ENCODE measurements at regions not wholly inside any gene's neighbourhood (a gene's known extent, or its start where the extent isn't known, plus 50 kb on each side); places are given as distances from the start of the nearest gene placed in this dataset.

DNA sequence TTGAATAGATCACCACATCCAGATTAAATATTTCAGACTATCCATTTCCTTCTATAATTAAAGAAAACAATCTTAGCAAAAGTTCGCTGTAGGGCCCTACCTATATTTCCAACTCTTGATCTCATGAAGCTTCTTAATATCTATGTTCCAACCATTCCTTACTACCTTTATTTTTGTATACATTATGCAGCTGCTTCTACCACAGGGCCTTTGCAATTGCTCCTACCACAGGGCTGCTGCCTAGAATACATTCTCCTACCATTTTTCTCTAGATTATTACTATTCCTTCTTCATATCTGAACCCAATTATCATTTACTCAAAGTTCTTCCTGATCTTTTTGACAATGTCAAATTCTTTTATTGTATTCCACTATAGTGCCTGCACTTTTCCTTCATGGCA is 516.6 kb downstream of the RFPL4B start:
- no peak overlapping the region for H3K4me3 Mint-ChIP-seq
- H3K27ac Mint-ChIP-seq: no peak overlapping the region
- H3K9me3 Mint-ChIP-seq: no peaks in the 10 kb centered on the region
- H3K4me1 Mint-ChIP-seq (ENCODE audit: unreplicated experiment): peaks cover 7% of the 10 kb centered on the region
- H3K36me3 Mint-ChIP-seq: no peaks in the 10 kb centered on the region
- TF ChIP-seq, protein P1, sequence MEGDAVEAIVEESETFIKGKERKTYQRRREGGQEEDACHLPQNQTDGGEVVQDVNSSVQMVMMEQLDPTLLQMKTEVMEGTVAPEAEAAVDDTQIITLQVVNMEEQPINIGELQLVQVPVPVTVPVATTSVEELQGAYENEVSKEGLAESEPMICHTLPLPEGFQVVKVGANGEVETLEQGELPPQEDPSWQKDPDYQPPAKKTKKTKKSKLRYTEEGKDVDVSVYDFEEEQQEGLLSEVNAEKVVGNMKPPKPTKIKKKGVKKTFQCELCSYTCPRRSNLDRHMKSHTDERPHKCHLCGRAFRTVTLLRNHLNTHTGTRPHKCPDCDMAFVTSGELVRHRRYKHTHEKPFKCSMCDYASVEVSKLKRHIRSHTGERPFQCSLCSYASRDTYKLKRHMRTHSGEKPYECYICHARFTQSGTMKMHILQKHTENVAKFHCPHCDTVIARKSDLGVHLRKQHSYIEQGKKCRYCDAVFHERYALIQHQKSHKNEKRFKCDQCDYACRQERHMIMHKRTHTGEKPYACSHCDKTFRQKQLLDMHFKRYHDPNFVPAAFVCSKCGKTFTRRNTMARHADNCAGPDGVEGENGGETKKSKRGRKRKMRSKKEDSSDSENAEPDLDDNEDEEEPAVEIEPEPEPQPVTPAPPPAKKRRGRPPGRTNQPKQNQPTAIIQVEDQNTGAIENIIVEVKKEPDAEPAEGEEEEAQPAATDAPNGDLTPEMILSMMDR (conservative IDR thresholded peaks at IDR 0.05): no peak
- no peaks in the 10 kb centered on the region for H3K27me3 Mint-ChIP-seq
- no peak for DNase-seq (ENCODE audit: extremely low spot score, unreplicated experiment)

- H3K4me3 Mint-ChIP-seq: no peak overlapping the region
- peaks cover 11% of the 10 kb centered on the region for H3K9me3 Mint-ChIP-seq
- H3K36me3 Mint-ChIP-seq: no peaks in the 10 kb centered on the region
- H3K27ac Mint-ChIP-seq: no peak overlapping the region
- no peaks in the 10 kb centered on the region for H3K27me3 Mint-ChIP-seq
- H3K4me1 Mint-ChIP-seq (ENCODE audit: unreplicated experiment): no peaks in the 10 kb centered on the region
- TF ChIP-seq, protein P1 (conservative IDR thresholded peaks at IDR 0.05): no peak
- DNase-seq (ENCODE audit: extremely low spot score, unreplicated experiment): no peak
These were observed 518.0 kb downstream of the RFPL4B start for GRCh38 chr6:112865131-112865530.

DNA sequence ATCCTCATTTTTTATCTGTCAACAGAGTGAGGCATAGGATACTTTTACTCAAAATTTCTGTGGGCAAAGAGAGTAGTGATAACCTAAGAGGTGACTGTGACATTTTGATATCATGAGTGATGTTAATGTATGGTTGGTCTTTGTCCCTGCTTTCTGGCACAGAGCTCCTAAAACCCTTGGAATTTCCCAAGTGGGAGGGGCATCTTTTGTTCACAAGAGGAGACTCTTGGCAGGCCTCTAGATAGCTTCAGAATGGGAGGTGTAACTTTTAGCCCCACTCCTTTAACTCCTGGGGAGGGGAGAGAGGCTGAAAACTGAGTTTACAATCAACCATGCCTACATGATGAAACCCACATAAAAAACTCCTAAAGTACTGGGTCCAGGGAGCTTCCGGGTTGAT is 527.8 kb downstream of the RFPL4B start:
- Mint-ChIP-seq H3K36me3 (no peaks in the 10 kb centered on the region), H3K4me1 (ENCODE audit: unreplicated experiment) (peaks cover 11% of the 10 kb centered on the region), H3K9me3 (peaks cover under 1% of the 10 kb centered on the region), H3K27ac (no peak overlapping the region), H3K27me3 (no peaks in the 10 kb centered on the region), H3K4me3 (no peak overlapping the region)
- TF ChIP-seq, protein P1 (conservative IDR thresholded peaks at IDR 0.05): no peak
- no peak for DNase-seq (ENCODE audit: extremely low spot score, unreplicated experiment)

DNA sequence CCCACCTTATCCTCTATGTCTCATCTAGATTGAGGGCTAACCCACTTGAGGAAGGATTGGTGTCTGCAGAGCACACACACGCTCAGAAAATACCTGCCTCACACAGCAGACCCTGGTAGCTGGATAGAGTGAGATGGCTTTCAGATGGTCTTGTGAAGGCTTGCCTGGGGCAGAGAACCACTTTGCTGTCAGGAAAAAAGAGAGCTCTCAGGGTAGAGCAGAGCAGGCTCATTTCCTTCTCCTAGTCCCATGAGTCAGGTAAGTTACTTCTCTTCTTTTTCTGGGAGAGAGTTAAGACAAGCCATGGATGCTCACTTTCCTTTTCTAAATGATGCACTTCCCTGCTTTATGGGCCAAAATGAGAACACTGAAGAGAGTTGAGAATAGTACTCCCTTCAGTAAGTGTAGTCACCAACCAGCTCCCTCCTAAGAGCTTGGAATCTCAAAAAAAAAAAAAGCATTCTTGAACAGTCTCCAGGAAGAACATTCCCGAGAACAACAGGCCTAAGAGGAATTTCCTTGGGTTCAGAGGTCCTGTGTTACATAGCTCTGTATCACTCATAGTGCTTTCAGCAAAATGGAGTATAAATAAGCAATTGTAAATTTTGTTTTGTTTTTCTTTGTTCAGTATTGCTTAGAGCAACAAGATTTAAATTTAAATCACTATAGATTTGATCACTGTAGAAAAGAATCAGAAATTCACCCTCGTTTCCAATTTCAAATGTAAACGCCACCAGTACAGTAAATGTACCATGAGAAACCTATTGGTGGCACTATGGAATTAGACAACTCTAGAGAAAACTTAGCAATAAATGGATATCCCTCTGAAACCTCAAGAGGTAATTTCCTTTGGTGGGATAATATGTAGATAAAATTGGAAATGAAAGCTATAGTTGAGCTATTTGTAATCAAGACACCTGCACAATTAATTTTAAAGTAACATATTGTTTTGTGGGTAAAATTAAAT is 530.3 kb downstream of the RFPL4B start:
- H3K4me1 Mint-ChIP-seq (ENCODE audit: unreplicated experiment): peaks cover 17% of the 10 kb centered on the region
- H3K4me3 Mint-ChIP-seq: no peak overlapping the region
- H3K36me3 Mint-ChIP-seq: no peaks in the 10 kb centered on the region
- peak overlapping the region; percentile 18 for H3K27ac Mint-ChIP-seq
- DNase-seq (ENCODE audit: extremely low spot score, unreplicated experiment): no peak
- no peaks in the 10 kb centered on the region for H3K9me3 Mint-ChIP-seq
- no peaks in the 10 kb centered on the region for H3K27me3 Mint-ChIP-seq
- TF ChIP-seq, protein P1 (conservative IDR thresholded peaks at IDR 0.05): peak; percentile 41

GRCh38 chr6:112879920-112880413 is 532.8 kb downstream of the RFPL4B start:
- Mint-ChIP-seq H3K9me3 (no peaks in the 10 kb centered on the region), H3K27ac (no peak overlapping the region), H3K36me3 (no peaks in the 10 kb centered on the region), H3K4me3 (peak overlapping the region; percentile 73), H3K4me1 (ENCODE audit: unreplicated experiment) (peaks cover 23% of the 10 kb centered on the region), H3K27me3 (no peaks in the 10 kb centered on the region)
- DNase-seq (ENCODE audit: extremely low spot score, unreplicated experiment): no peak
- TF ChIP-seq, protein P1 (conservative IDR thresholded peaks at IDR 0.05): peak; percentile 67
